IMR-90 (cell line): ENCODE measurements at regions not wholly inside any gene's neighbourhood (a gene's known extent, or its start where the extent isn't known, plus 50 kb on each side); places are given as distances from the start of the nearest gene placed in this dataset.
"Not testable (repeated sequence)": the region's sequence is repeated elsewhere in the genome, so short reads cannot be mapped to it uniquely, and the experiment has no call there.

Source experiments
- CEBPB ChIP-seq: IDR thresholded peaks from 2 replicates; pipeline ENCODE4 v1.6.1; 2012; ENCODE audit warnings: low read depth, low read length, improper control_type of control experiment
- MXI1 ChIP-seq: IDR thresholded peaks from 2 replicates; pipeline ENCODE4 v1.6.1; 2012; ENCODE audit warnings: low read depth, mild to moderate bottlenecking, low read length, moderate library complexity, borderline replicate concordance
- POLR2A ChIP-seq: IDR thresholded peaks from 2 replicates; pipeline ENCODE4 v1.6.1; 2012; ENCODE audit warnings: mild to moderate bottlenecking, low read depth, low read length
- TF ChIP-seq, protein P1 (sequence below): conservative IDR thresholded peaks from 2 replicates; pipeline ENCODE4 v1.5.1; 2012; ENCODE audit warnings: mild to moderate bottlenecking, low read depth, low read length, improper control_type of control experiment

DNA sequence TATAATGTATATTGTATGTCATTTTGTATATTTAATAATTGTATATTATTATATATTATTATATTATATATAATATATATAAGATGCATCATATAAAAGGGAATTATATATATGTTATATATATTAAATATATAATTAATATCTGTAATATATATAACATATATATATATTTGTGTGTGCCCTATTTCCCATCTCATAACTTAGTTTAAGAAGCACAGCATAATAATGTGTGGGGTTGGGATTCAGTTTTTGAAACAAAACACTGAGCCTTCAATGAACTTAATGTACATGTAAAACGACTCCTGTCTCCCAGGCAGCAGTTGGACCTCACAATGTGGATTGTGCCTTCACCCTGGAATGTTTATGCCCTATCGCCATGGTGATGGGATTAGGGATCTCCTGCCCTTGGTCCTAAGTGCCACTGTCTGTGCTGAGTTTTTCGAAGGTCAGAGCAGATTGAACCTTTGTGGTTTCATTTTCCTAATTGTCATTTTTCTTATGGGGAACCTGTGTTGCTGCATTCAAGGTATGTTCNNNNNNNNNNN is 247.5 kb upstream of the TPTE start:
- TF ChIP-seq CEBPB, POLR2A, MXI1: not testable (repeated sequence)
- TF ChIP-seq, protein P1, sequence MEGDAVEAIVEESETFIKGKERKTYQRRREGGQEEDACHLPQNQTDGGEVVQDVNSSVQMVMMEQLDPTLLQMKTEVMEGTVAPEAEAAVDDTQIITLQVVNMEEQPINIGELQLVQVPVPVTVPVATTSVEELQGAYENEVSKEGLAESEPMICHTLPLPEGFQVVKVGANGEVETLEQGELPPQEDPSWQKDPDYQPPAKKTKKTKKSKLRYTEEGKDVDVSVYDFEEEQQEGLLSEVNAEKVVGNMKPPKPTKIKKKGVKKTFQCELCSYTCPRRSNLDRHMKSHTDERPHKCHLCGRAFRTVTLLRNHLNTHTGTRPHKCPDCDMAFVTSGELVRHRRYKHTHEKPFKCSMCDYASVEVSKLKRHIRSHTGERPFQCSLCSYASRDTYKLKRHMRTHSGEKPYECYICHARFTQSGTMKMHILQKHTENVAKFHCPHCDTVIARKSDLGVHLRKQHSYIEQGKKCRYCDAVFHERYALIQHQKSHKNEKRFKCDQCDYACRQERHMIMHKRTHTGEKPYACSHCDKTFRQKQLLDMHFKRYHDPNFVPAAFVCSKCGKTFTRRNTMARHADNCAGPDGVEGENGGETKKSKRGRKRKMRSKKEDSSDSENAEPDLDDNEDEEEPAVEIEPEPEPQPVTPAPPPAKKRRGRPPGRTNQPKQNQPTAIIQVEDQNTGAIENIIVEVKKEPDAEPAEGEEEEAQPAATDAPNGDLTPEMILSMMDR: not testable (repeated sequence)
